IMR-90 (cell line): ENCODE measurements at regions not wholly inside any gene's neighbourhood (a gene's known extent, or its start where the extent isn't known, plus 50 kb on each side); places are given as distances from the start of the nearest gene placed in this dataset.
A peak's percentile ranks its signal among the peaks of the same experiment; 100 is the strongest.

Source experiments
- ATAC-seq: fragments of 200-7000 bp; cut with Tn5 transposase; 2 replicates; pipeline ENCODE4 v1.9.1; 2020; ENCODE audit warnings: low read depth, mild to moderate bottlenecking, moderate library complexity
- BruUV-seq: library from RNA; stranded (reverse); fragments of 400-500 nt; replicated peaks from 2 replicates; lab custom pipeline; 2021; lab: Mats Ljungman, UMichigan
- CTCF ChIA-PET: fragments of 300-600 bp; formaldehyde crosslinking; extraction: SDS; loops from one replicate; lab custom pipeline; 2021; ENCODE audit warnings: antibody characterized with exemption; lab: Yijun Ruan, JAX
- POLR2A ChIA-PET: fragments of 300-600 bp; sonication (Branson Sonifier 250); formaldehyde crosslinking; loops from one replicate; lab custom pipeline; 2022; ENCODE audit warnings: antibody characterized with exemption; ENCODE audit not compliant: unreplicated experiment; lab: Charles Lee
- DNase-seq: peaks from one replicate; pipeline ENCODE4 v3.0.0; 2013
- H2AFZ ChIP-seq: replicated peaks from 2 replicates; pipeline ENCODE3; 2013; ENCODE audit warnings: low read length, mild to moderate bottlenecking; ENCODE audit not compliant: poor library complexity
- H2AK5ac ChIP-seq: 2 replicates; pipeline ENCODE4 v1.6.1; 2013; ENCODE audit warnings: low read depth, low read length, inconsistent platforms
- H2AK9ac ChIP-seq: replicated peaks from 2 replicates; pipeline ENCODE3; 2013; ENCODE audit warnings: mild to moderate bottlenecking, low read depth, low read length, moderate library complexity; ENCODE audit not compliant: poor library complexity
- H2BK120ac ChIP-seq: 2 replicates; pipeline ENCODE4 v1.6.1; 2013; ENCODE audit warnings: low read depth, low read length, inconsistent platforms
- H2BK15ac ChIP-seq: 3 replicates; pipeline ENCODE4 v1.6.1; 2013; ENCODE audit warnings: low read depth, low read length, inconsistent platforms
- H2BK20ac ChIP-seq: 2 replicates; pipeline ENCODE4 v1.6.1; 2013; ENCODE audit warnings: low read depth, mild to moderate bottlenecking, inconsistent platforms, low read length, moderate library complexity
- H2BK5ac ChIP-seq: 2 replicates; pipeline ENCODE4 v1.6.1; 2013; ENCODE audit warnings: mild to moderate bottlenecking, low read depth, low read length, inconsistent platforms; ENCODE audit not compliant: poor library complexity, severe bottlenecking
- H3K14ac ChIP-seq: replicated peaks from 2 replicates; pipeline ENCODE4 v1.6.1; 2013; ENCODE audit warnings: low read depth, low read length, inconsistent platforms
- H3K18ac ChIP-seq: 2 replicates; pipeline ENCODE4 v1.6.1; 2013; ENCODE audit warnings: low read depth, low read length, control low read depth
- H3K23ac ChIP-seq: 2 replicates; pipeline ENCODE4 v1.6.1; 2013; ENCODE audit warnings: low read depth, low read length, inconsistent platforms
- H3K27ac ChIP-seq: 2 replicates; pipeline ENCODE4 v1.5.1; 2013; ENCODE audit warnings: mild to moderate bottlenecking, control low read depth, low read length; ENCODE audit not compliant: insufficient read depth
- H3K27me3 ChIP-seq: 2 replicates; pipeline ENCODE4 v1.6.1; 2013; ENCODE audit warnings: low read length; ENCODE audit not compliant: control insufficient read depth, insufficient read depth
- H3K36me3 ChIP-seq: 2 replicates; pipeline ENCODE4 v1.6.1; 2013; ENCODE audit warnings: low read length, mixed read lengths; ENCODE audit not compliant: control insufficient read depth, insufficient read depth
- H3K4ac ChIP-seq: 2 replicates; pipeline ENCODE4 v1.6.1; 2013; ENCODE audit warnings: low read depth, low read length, inconsistent platforms
- H3K4me1 ChIP-seq: 2 replicates; pipeline ENCODE4 v1.6.1; 2013; ENCODE audit warnings: low read length, mixed read lengths; ENCODE audit not compliant: control insufficient read depth, insufficient read depth
- H3K4me2 ChIP-seq: 2 replicates; pipeline ENCODE4 v1.6.1; 2013; ENCODE audit warnings: low read depth, mild to moderate bottlenecking, control low read depth, low read length, moderate library complexity
- H3K4me3 ChIP-seq: 2 replicates; pipeline ENCODE4 v1.5.1; 2013; ENCODE audit warnings: low read depth, mild to moderate bottlenecking, control low read depth, low read length, moderate library complexity; ENCODE audit not compliant: insufficient read depth
- H3K56ac ChIP-seq: 2 replicates; pipeline ENCODE4 v1.6.1; 2013; ENCODE audit warnings: low read length, inconsistent platforms; ENCODE audit not compliant: insufficient read depth; ENCODE audit errors: extremely low read depth
- H3K79me1 ChIP-seq, 2 experiments: 2 replicates each; pipeline ENCODE4 v1.6.1; 2013; ENCODE audit warnings: low read length in 2 of 2, inconsistent platforms in 1 of 2, low read depth in 1 of 2
- H3K9ac ChIP-seq: 2 replicates; pipeline ENCODE4 v1.6.1; 2013; ENCODE audit warnings: low read depth, low read length, control low read depth
- H3K9me1 ChIP-seq: 2 replicates; pipeline ENCODE4 v1.6.1; 2013; ENCODE audit warnings: low read length, inconsistent platforms; ENCODE audit not compliant: insufficient read depth
- H3K9me3 ChIP-seq: 2 replicates; pipeline ENCODE4 v1.6.1; 2013; ENCODE audit warnings: low read length; ENCODE audit not compliant: control insufficient read depth, insufficient read depth
- H4K20me1 ChIP-seq: 2 replicates; pipeline ENCODE4 v1.6.1; 2013; ENCODE audit warnings: low read length, inconsistent platforms; ENCODE audit not compliant: insufficient read depth
- H4K5ac ChIP-seq: 2 replicates; pipeline ENCODE4 v1.6.1; 2013; ENCODE audit warnings: mild to moderate bottlenecking, low read depth, low read length, control low read depth
- H4K8ac ChIP-seq, 2 experiments: 2 replicates each; pipeline ENCODE4 v1.6.1; 2013; ENCODE audit warnings: low read depth in 2 of 2, low read length in 2 of 2, control low read depth in 1 of 2, inconsistent platforms in 1 of 2
- H4K91ac ChIP-seq: 2 replicates; pipeline ENCODE4 v1.6.1; 2013; ENCODE audit warnings: low read depth, low read length, inconsistent platforms; ENCODE audit not compliant: insufficient read depth
- BHLHE40 ChIP-seq: fragments of 150-350 bp; IDR thresholded peaks from 2 replicates; pipeline ENCODE4 v1.6.1; 2016; ENCODE audit warnings: mild to moderate bottlenecking, low read depth, low read length
- CEBPB ChIP-seq: IDR thresholded peaks from 2 replicates; pipeline ENCODE4 v1.6.1; 2012; ENCODE audit warnings: low read depth, low read length, improper control_type of control experiment
- CHD1 ChIP-seq: IDR thresholded peaks from 2 replicates; pipeline ENCODE4 v1.6.1; 2012; ENCODE audit warnings: low read depth, low read length, improper control_type of control experiment
- CTCF ChIP-seq: conservative IDR thresholded peaks from 2 replicates; pipeline ENCODE4 v1.5.1; 2012; ENCODE audit warnings: mild to moderate bottlenecking, low read depth, low read length, improper control_type of control experiment
- ELK1 ChIP-seq: fragments of 150-350 bp; IDR thresholded peaks from 2 replicates; pipeline ENCODE4 v1.6.1; 2016; ENCODE audit warnings: low read depth, mild to moderate bottlenecking, low read length, moderate library complexity, borderline replicate concordance
- FOS ChIP-seq: fragments of 150-350 bp; IDR thresholded peaks from 2 replicates; pipeline ENCODE4 v1.6.1; 2016; ENCODE audit warnings: low read depth, low read length
- MAFK ChIP-seq: IDR thresholded peaks from 2 replicates; pipeline ENCODE4 v1.6.1; 2012; ENCODE audit warnings: low read depth, low read length, improper control_type of control experiment
- MAZ ChIP-seq: IDR thresholded peaks from 2 replicates; pipeline ENCODE4 v1.6.1; 2012; ENCODE audit warnings: low read depth, mild to moderate bottlenecking, low read length, improper control_type of control experiment, moderate library complexity, borderline replicate concordance
- MXI1 ChIP-seq: IDR thresholded peaks from 2 replicates; pipeline ENCODE4 v1.6.1; 2012; ENCODE audit warnings: low read depth, mild to moderate bottlenecking, low read length, moderate library complexity, borderline replicate concordance
- NFE2L2 ChIP-seq: fragments of 150-350 bp; IDR thresholded peaks from 2 replicates; pipeline ENCODE4 v1.6.1; 2016; ENCODE audit warnings: low read depth, mild to moderate bottlenecking, low read length
- POLR2A ChIP-seq: IDR thresholded peaks from 2 replicates; pipeline ENCODE4 v1.6.1; 2012; ENCODE audit warnings: mild to moderate bottlenecking, low read depth, low read length
- RAD21 ChIP-seq: IDR thresholded peaks from 2 replicates; pipeline ENCODE4 v1.6.1; 2012; ENCODE audit warnings: low read length, improper control_type of control experiment
- RCOR1 ChIP-seq: IDR thresholded peaks from 2 replicates; pipeline ENCODE4 v1.6.1; 2012; ENCODE audit warnings: mild to moderate bottlenecking, low read length, improper control_type of control experiment; ENCODE audit not compliant: insufficient replicate concordance
- RFX5 ChIP-seq: IDR thresholded peaks from 2 replicates; pipeline ENCODE4 v1.8.0; 2012; ENCODE audit warnings: low read depth, mild to moderate bottlenecking, low read length, moderate library complexity
- SMC3 ChIP-seq: fragments of 150-350 bp; IDR thresholded peaks from 2 replicates; pipeline ENCODE4 v1.6.1; 2016; ENCODE audit warnings: low read depth, mild to moderate bottlenecking, antibody characterized with exemption, low read length, moderate library complexity
- USF2 ChIP-seq: fragments of 150-350 bp; IDR thresholded peaks from 2 replicates; pipeline ENCODE4 v1.6.1; 2017; ENCODE audit warnings: mild to moderate bottlenecking, antibody characterized with exemption, low read length, low read depth
- WGBS, 2 experiments: methylation state at CpG; one replicate each; pipeline versions ENCODE4 v1.1.5 to v1.1.7; 2013; ENCODE audit warnings: missing lambda C conversion rate in 2 of 2; ENCODE audit not compliant: insufficient read length in 1 of 2; ENCODE audit errors: extremely low coverage in 2 of 2; 5-methylcytosine and 5-hydroxymethylcytosine counted together
- dilution Hi-C: fragments of 300-500 bp; cut with HindIII; formaldehyde crosslinking; loops from one replicate; pipeline ENCODE4 v1.14.3; 2018; ENCODE audit warnings: low sequenced_read_pairs; ENCODE audit not compliant: unreplicated experiment
- in situ Hi-C: fragments of 300-500 bp; cut with MboI; formaldehyde crosslinking; loops from 3 replicates; pipeline ENCODE4 v1.14.3; 2019; ENCODE audit warnings: low sequenced_read_pairs, inconsistent platforms, mixed read lengths
- intact Hi-C: fragments of 100-400 bp; cut with micrococcal nuclease; formaldehyde crosslinking; loops from 2 replicates; pipeline ENCODE4 v1.10.0; 2022

GRCh38 chr9:115988701-115989100, 164.9 kb upstream of the PAPPA start:
- Histone ChIP-seq H4K91ac (no peak overlapping the region), H3K14ac (no peak overlapping the region), H2AK5ac (no peak overlapping the region), H4K8ac (no peak overlapping the region), H3K9me1 (peaks cover 7% of the 10 kb centered on the region; the same call in 1 of the 2 replicates), H3K4ac (peak overlapping the region; percentile 1; the same call in 1 of the 2 replicates), H3K27ac (no peak overlapping the region), H3K4me1 (peaks cover 13% of the 10 kb centered on the region), H3K36me3 (no peaks in the 10 kb centered on the region; the same call in 1 of the 2 replicates), H3K18ac (peak overlapping the region; percentile 82), H3K56ac (no peak overlapping the region), H2BK120ac (peak overlapping the region; percentile 74; the same call in 1 of the 2 replicates), H4K20me1 (no peaks in the 10 kb centered on the region), H3K27me3 (no peaks in the 10 kb centered on the region), H3K4me3 (no peak overlapping the region), H3K4me2 (no peak overlapping the region; the same call in 1 of the 2 replicates), H2AFZ (no peak overlapping the region), H3K9me3 (no peaks in the 10 kb centered on the region), H4K5ac (peak overlapping the region; percentile 61), H3K23ac (no peak overlapping the region), H2AK9ac (no peak overlapping the region), H2BK5ac (no peak overlapping the region), H3K79me1 (no peaks in the 10 kb centered on the region), H2BK15ac (no peak overlapping the region; the same call in 2 of the 3 replicates), H3K9ac (no peak overlapping the region), H2BK20ac (peak overlapping the region; percentile 47)
- ATAC-seq (peak; percentile 26; the same call in 1 of the 2 replicates), DNase-seq (peak; percentile 57)
- dilution Hi-C loops (no loop called here), in situ Hi-C loops (no loop called here), intact Hi-C loops (no loop called here)
- ChIA-PET CTCF (interaction anchor here (1.0 kb wide), 1 partner anchor 29 kb away, joined by 3 read pairs; no protein-coding TSS in a partner anchor), POLR2A (no interaction called here)
- WGBS, 2 experiments, result no CpG with 5 or more reads among the region's 2 CpGs
- no TSS peak for BruUV-seq
- TF ChIP-seq SMC3 (no peak), CEBPB (no peak), RCOR1 (no peak), CTCF (no peak), FOS (no peak), RAD21 (no peak), CHD1 (no peak), MXI1 (no peak), NFE2L2 (no peak), BHLHE40 (no peak), USF2 (no peak), POLR2A (no peak), MAZ (no peak), RFX5 (no peak), ELK1 (no peak), MAFK (no peak)
